ENCODE measurements at regions not wholly inside any gene's neighbourhood (a gene's known extent, or its start where the extent isn't known, plus 50 kb on each side); places are given as distances from the start of the nearest gene placed in this dataset.

DNA sequence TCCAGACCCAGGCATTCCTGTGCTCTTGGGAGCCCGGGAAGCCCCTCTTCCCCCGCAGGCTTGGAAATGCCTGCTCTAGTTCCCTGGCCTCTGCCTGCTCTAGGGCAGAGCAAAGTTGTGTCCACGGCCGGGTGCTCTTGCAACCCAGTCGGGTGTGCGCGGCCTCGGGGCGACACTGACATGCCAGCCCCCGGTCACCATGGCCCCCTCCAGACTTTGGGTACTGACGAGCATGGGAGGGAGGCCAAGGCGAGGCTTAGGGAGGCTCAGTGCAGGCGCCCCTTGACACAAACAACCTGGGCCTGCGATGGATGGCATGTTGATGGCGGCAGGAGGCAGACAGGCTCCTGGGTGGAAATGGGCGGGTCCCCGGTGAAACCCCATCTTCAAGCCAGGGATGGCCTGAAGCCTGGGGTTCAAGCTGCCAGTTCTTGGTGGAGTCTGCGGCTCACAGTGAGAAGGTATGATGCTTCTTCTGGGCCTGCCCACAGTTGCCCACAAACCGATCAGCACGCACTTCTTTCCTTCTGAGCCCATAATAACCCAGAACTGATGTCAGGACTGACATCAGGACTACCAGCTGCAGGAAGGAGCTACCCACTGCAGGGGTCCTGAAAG is 689.9 kb downstream of the DSC3 start:
- no peak overlapping the region for H2AFZ ChIP-seq (ENCODE audit: low read length)

DNA sequence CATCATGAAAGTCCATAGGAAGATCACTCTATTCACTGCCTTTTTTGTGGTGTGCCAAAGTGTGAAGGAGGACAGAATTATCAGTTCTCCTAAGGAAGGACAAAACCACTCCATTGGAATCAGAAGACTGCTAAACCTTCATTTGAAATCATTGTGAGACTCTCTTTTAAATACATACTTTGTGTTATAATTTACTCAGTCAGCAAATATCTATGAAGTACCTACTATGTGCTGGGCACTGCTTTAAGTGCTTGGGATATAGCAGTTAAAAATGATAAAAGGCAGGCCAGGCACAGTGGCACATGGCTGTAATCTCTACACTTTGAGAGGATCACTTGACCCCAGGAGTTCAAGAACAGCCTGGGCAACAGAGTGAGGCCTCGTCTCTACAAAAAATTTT is 692.3 kb downstream of the DSC3 start:
- H4K20me1 ChIP-seq (ENCODE audit: insufficient read depth, low read length, poor library complexity, severe bottlenecking) = no peaks in the 10 kb centered on the region
- H3K36me3 ChIP-seq (ENCODE audit: insufficient read depth, low read length) = no peaks in the 10 kb centered on the region
- H3K9me2 ChIP-seq (replicated peaks; ENCODE audit: low read depth, low read length) = no peaks in the 10 kb centered on the region
- no peaks in the 10 kb centered on the region for H3K4me1 ChIP-seq (ENCODE audit: insufficient read depth, low read length, poor library complexity, severe bottlenecking)
- no peak overlapping the region for H3K4me3 ChIP-seq (ENCODE audit: low read length, poor library complexity, severe bottlenecking)
- no peak overlapping the region for H3K4me2 ChIP-seq (ENCODE audit: low read depth, low read length, poor library complexity, severe bottlenecking)
- H3F3A ChIP-seq (ENCODE audit: low read depth) = no peaks in the 10 kb centered on the region
- H3K79me2 ChIP-seq (ENCODE audit: insufficient read depth, low read length) = no peaks in the 10 kb centered on the region
- no peak overlapping the region for H3K9ac ChIP-seq (ENCODE audit: low read depth, low read length, poor library complexity, severe bottlenecking)
- 0 out of 2 replicates have a peak, but pooled peaks cover 4% of the 10 kb centered on the region for H3K9me3 ChIP-seq (ENCODE audit: insufficient read depth, low read depth, low read length)
- H2AFZ ChIP-seq (ENCODE audit: low read length) = no peak overlapping the region
- TF ChIP-seq, protein P1, sequence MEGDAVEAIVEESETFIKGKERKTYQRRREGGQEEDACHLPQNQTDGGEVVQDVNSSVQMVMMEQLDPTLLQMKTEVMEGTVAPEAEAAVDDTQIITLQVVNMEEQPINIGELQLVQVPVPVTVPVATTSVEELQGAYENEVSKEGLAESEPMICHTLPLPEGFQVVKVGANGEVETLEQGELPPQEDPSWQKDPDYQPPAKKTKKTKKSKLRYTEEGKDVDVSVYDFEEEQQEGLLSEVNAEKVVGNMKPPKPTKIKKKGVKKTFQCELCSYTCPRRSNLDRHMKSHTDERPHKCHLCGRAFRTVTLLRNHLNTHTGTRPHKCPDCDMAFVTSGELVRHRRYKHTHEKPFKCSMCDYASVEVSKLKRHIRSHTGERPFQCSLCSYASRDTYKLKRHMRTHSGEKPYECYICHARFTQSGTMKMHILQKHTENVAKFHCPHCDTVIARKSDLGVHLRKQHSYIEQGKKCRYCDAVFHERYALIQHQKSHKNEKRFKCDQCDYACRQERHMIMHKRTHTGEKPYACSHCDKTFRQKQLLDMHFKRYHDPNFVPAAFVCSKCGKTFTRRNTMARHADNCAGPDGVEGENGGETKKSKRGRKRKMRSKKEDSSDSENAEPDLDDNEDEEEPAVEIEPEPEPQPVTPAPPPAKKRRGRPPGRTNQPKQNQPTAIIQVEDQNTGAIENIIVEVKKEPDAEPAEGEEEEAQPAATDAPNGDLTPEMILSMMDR (conservative IDR thresholded peaks at IDR 0.05; ENCODE audit: low read length) = no peak
- TF ChIP-seq EZH2phosphoT487 (IDR thresholded peaks at IDR 0.05; ENCODE audit: borderline replicate concordance) = no peak
- no peaks in the 10 kb centered on the region for H3K27me3 ChIP-seq (ENCODE audit: insufficient read depth, low read length, poor library complexity, severe bottlenecking)

More for the DNA sequence above, 689.9 kb downstream of the DSC3 start:
- Histone ChIP-seq H3K4me1 (ENCODE audit: insufficient read depth, low read length, poor library complexity, severe bottlenecking) (no peaks in the 10 kb centered on the region), H3K4me2 (ENCODE audit: low read depth, low read length, poor library complexity, severe bottlenecking) (no peak overlapping the region), H3K27me3 (ENCODE audit: insufficient read depth, low read length, poor library complexity, severe bottlenecking) (no peaks in the 10 kb centered on the region), H3K9ac (ENCODE audit: low read depth, low read length, poor library complexity, severe bottlenecking) (no peak overlapping the region), H3K79me2 (ENCODE audit: insufficient read depth, low read length) (no peaks in the 10 kb centered on the region), H4K20me1 (ENCODE audit: insufficient read depth, low read length, poor library complexity, severe bottlenecking) (no peaks in the 10 kb centered on the region), H3K36me3 (ENCODE audit: insufficient read depth, low read length) (no peaks in the 10 kb centered on the region), H3K9me2 (replicated peaks; ENCODE audit: low read depth, low read length) (no peaks in the 10 kb centered on the region), H3K4me3 (ENCODE audit: low read length, poor library complexity, severe bottlenecking) (no peak overlapping the region), H3F3A (ENCODE audit: low read depth) (no peaks in the 10 kb centered on the region), H3K9me3 (ENCODE audit: insufficient read depth, low read depth, low read length) (no peaks in the 10 kb centered on the region)
- no peak for TF ChIP-seq EZH2phosphoT487 (IDR thresholded peaks at IDR 0.05; ENCODE audit: borderline replicate concordance)
- TF ChIP-seq, protein P1 (conservative IDR thresholded peaks at IDR 0.05; ENCODE audit: low read length) = no peak

DNA sequence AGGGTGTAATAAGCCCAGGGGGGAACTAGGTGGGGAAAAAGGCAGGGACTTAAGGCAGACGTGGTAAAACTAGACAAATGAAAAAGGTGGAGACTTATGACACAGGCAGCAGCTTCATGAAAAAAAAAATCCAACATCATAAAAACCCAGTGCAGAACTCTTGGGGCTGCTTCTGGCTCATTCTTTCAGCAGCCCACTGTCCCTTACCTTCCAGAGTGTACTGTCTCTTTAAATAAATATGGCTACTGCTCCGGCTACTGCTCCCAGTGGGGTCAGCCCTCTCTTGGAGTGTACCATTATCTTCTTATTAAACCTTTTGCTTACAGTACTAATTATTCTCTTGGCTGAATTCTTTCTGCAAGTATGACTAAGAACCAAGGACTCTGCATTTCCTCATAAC is 699.5 kb downstream of the DSC3 start:
- no peaks in the 10 kb centered on the region for H3K27me3 ChIP-seq (ENCODE audit: insufficient read depth, low read length, poor library complexity, severe bottlenecking)
- no peaks in the 10 kb centered on the region for H3K9me2 ChIP-seq (replicated peaks; ENCODE audit: low read depth, low read length)
- H3K9ac ChIP-seq (ENCODE audit: low read depth, low read length, poor library complexity, severe bottlenecking) = no peak overlapping the region
- no peak overlapping the region for H2AFZ ChIP-seq (ENCODE audit: low read length)
- no peaks in the 10 kb centered on the region for H4K20me1 ChIP-seq (ENCODE audit: insufficient read depth, low read length, poor library complexity, severe bottlenecking)
- no peak overlapping the region for H3K4me3 ChIP-seq (ENCODE audit: low read length, poor library complexity, severe bottlenecking)
- H3F3A ChIP-seq (ENCODE audit: low read depth) = no peaks in the 10 kb centered on the region
- TF ChIP-seq, protein P1 (conservative IDR thresholded peaks at IDR 0.05; ENCODE audit: low read length) = no peak
- TF ChIP-seq EZH2phosphoT487 (IDR thresholded peaks at IDR 0.05; ENCODE audit: borderline replicate concordance) = no peak
- H3K36me3 ChIP-seq (ENCODE audit: insufficient read depth, low read length) = no peaks in the 10 kb centered on the region
- no peak overlapping the region for H3K4me2 ChIP-seq (ENCODE audit: low read depth, low read length, poor library complexity, severe bottlenecking)
- no peaks in the 10 kb centered on the region for H3K79me2 ChIP-seq (ENCODE audit: insufficient read depth, low read length)
- no peaks in the 10 kb centered on the region for H3K4me1 ChIP-seq (ENCODE audit: insufficient read depth, low read length, poor library complexity, severe bottlenecking)
- H3K9me3 ChIP-seq (ENCODE audit: insufficient read depth, low read depth, low read length) = 0 out of 2 replicates have a peak, but pooled peaks cover 4% of the 10 kb centered on the region
